ENCODE measurements at regions not wholly inside any gene's neighbourhood (a gene's known extent, or its start where the extent isn't known, plus 50 kb on each side); places are given as distances from the start of the nearest gene placed in this dataset.
"Not testable (repeated sequence)": the region's sequence is repeated elsewhere in the genome, so short reads cannot be mapped to it uniquely, and the experiment has no call there.

DNA sequence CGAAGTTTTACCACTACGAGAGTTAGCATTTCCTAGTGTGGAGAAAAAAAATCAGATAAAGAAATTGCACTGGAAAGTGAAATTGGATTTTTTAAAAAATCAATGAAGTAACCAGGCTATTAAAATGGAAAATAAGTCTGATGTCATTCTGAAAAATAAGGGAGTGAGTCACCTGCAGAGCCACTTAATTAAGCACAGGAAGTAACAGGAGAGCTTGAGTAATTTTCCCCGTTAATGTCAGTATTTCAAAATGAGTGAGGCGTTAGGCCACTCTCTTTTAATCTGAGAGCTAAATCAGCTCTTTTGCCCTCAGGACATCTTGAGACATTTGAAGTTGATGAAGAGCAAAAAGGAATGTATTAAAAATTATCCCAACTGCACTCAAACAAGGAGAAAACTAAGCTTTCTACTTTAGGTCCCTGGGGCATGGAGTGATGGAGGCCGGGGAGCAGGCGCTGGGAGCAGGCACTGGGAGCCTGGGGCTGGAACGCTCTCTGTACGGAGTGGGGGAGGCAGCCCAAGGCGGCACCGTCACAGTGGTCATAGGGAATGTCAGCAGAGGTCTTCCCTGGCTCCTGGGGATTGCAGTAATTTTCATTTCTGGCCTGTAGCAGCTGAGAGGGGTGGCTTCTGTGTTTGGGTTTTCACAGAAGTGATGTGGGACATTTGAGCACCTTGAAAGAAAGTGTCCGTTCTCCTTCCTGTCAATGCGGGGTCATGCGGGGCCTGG is 194.6 kb downstream of the BCL2L11 start:
- not testable (repeated sequence) for DNase-seq

GRCh38 chr2:111316221-111316741 is 195.6 kb downstream of the BCL2L11 start:
- not testable (repeated sequence) for DNase-seq

DNA sequence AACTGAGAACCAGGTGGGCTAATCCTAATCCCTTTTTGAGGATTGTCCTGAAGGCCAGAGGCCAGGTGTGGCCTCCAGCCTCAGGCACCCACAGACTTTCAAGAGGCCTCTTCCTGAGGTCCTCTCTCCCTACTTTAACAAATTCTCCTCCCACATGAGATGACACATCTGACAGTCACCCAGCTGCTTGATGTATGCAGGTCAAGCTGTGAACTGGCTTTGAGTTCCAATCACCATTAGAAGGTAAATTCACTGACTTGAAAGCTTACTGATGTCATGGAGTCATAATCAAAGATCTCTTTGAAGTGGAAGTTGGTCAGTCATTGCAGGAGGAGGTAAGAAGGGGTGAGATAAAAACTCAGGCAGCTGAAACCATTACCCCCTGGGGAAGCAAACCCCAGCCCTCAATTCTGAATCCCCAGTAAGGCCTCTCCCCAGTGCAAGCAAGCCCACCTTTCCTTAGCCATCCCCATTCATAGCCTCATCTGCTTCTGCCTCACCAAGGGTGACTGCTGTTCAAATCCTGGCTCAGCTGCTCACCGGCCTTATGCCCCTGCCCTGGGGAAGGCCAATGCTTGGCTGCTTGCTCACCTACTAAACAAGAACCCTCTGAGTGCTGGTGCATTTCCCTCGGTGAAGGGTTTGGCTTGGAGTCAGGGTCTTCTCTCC is 196.3 kb downstream of the BCL2L11 start:
- DNase-seq: not testable (repeated sequence)

- DNase-seq: not testable (repeated sequence)
Observed at GRCh38 chr2:111319552-111319951, 198.8 kb downstream of the BCL2L11 start.

DNA sequence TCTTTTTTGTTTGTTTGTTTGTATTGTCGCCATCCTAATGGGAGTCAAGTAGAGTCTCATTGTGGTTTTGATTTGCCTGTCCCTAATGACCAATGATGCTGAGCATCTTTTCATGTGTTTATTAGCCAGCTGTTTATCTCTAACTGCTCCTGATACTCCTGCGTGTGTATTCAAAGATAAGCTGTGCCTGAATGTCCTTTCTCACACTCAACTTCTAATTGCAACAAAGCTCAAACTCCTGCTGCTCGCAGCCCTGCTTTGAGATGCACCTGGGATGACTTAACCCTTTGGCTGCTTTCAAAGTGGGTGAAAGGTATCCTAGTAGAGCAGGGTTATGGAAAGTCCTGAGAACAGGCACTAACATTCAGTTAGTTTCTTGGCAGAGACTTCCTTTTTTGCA is 199.6 kb downstream of the BCL2L11 start:
- DNase-seq: not testable (repeated sequence)

- DNase-seq: not testable (repeated sequence)
Observed at GRCh38 chr2:111320965-111321364, 200.3 kb downstream of the BCL2L11 start.

GRCh38 chr2:111323384-111323783 is 202.7 kb downstream of the BCL2L11 start:
- DNase-seq: not testable (repeated sequence)

- DNase-seq: not testable (repeated sequence)
Observed at GRCh38 chr2:111327726-111328125, 207.0 kb downstream of the BCL2L11 start.

DNA sequence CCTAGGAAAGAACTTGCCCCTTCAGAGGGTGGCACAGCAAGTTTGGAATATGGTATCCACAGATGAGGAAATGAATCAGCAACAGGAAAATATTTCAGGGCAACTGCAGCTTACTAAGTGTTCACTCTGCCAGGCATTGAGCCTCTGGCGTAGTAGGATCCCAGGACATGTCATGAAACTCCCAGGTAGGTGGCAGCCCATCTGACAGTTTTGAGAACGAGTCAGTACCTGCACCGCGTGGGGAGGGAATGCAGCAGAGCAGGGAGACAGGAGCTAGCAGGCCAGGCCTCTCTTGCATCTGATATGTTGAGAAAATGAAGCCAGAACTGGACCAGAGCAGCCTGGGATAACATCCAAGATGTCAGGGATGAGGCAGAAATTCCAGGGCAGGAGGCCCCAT is 208.6 kb downstream of the BCL2L11 start:
- not testable (repeated sequence) for DNase-seq

DNA sequence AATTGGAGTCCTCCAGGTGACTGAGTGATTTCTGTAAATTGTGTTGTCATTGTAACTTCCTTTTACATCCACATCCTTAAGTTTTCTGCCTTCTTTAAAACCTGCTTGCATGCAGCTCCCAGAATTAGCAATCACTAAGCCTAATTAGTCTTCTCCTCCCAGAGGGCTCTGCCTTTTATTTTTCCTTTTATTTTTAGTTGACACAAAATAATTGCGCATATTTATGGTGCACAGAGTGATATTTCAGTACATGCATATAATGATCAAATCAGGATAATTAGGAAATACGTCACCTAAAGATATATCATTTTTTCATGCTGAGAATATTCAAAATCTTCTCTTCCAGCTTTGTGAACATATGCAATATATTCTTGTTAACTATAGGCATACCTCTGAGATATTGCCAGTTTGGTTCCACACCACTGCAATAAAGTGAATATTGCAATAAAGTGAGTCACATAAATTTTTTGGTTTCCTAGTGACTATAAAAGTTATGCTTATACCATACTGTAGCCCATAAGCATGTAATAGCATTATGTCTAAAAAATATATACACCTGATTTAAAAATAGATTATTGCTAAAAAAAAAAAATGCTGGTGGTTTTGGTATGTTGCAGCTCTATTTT is 210.5 kb downstream of the BCL2L11 start:
- DNase-seq: not testable (repeated sequence)

- not testable (repeated sequence) for DNase-seq
Observed at GRCh38 chr2:111335220-111335907, 214.7 kb downstream of the BCL2L11 start.

DNA sequence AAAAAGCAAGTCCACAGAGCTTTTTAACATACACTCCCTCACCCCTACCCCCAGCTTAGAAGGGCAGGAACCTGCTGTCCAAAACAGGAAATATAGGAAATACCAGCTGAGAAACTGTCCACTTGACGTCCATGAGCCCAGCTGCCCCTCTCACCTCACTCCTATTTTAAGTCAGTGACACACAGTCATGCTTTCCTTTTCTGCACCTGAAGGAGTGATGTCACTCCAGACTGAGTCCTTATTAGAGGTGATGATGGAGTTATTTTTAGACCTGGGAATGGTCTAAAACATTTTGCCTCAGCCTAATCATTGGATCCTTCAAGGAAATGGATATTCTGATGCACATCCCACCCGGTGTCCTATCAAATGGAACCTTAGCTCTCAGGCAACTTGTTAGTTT is 217.8 kb downstream of the BCL2L11 start:
- not testable (repeated sequence) for DNase-seq

DNA sequence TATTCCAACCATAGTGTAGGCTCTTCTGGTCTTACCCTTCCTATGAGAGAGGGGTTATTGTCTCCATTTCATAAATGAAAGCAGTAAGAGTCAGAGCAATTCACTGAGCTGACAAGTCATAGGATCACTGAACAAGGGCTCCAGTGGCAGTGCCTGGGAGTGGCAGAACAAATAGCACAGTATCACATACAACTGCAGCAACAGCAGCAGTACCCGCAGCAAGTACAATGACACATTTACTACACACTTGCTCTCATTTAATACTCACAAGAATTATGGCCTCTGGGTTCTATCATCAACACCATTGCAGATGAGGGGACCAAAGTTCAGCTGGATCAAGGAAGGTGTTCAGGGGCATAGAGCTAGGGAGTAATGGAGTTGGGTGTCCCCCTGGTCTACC is 218.8 kb downstream of the BCL2L11 start:
- not testable (repeated sequence) for DNase-seq

DNA sequence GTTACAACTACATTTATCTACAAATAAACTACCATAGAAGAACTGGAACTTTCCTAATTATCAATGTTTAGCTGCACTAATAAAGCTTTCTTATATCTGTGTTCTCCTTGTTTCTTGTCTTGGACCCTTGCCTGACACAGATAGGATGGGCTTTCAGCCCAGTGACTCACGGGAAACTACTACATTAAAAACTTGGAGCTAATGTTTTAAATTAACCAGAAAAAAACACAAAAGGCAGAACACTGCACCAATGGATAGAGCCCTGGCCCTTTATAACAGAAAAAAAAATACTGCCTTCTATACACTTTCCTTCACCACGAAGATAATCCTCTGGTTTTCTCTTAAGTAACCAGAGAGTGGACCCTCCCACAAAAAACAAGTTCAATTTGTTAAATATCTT is 223.9 kb downstream of the BCL2L11 start:
- not testable (repeated sequence) for DNase-seq

DNA sequence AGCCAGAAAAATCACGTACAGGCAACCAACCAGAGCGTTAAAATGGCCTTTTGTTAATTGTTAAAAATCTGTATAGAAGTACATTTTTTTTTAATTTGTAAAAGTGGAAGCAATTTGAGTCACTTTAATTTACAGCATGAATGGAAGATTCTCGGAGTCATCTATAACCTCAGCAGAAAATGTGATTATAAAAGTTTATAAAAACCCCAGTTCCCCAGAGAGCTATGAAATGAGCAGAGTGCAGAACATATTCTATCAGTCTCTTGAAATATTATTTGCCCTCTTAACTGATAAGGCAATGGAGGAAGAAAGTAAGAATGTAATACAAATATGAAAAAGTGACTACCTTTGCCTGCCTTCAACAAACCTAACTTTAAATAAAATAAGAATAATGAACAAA is 224.7 kb downstream of the BCL2L11 start:
- DNase-seq: not testable (repeated sequence)

- DNase-seq: not testable (repeated sequence)
Observed at GRCh38 chr2:111346018-111346930, 225.6 kb downstream of the BCL2L11 start.

DNA sequence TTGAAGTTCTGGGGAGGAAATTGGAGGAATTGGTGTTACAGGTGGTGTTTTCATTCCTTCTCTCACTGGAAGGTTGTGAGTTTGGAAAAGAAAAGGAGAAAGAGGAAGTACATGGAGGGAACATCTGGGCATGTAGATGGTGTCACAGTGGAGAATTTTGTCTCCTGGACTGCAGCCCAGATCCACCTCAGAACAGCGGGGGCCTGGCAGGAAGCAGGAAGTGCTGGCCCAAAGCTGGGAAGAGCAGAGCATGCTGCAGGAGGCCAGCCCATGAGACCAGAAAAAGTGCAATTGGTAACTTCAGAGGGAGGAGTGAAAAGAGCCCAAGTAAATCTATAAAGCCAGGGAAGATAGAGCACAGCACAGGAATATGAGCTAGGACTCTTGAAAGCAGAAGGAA is 227.0 kb downstream of the BCL2L11 start:
- DNase-seq: not testable (repeated sequence)

GRCh38 chr2:111348316-111348715 is 227.6 kb downstream of the BCL2L11 start:
- not testable (repeated sequence) for DNase-seq

GRCh38 chr2:111355022-111355817 is 234.5 kb downstream of the BCL2L11 start:
- DNase-seq: not testable (repeated sequence)
